HG03565 (cell line): ENCODE measurements at regions not wholly inside any gene's neighbourhood (a gene's known extent, or its start where the extent isn't known, plus 50 kb on each side); places are given as distances from the start of the nearest gene placed in this dataset.

Experiments used
- ATAC-seq: cut with Tn5 transposase; IDR thresholded peaks from one replicate; pipeline ENCODE4 v1.9.1; 2021; ENCODE audit warnings: mild to moderate bottlenecking, moderate library complexity; ENCODE audit not compliant: unreplicated experiment

- no peak for ATAC-seq
Observed at GRCh38 chr20:61189534-61189933, 62.5 kb upstream of the CDH4 start.

- ATAC-seq: no peak
Observed at GRCh38 chr20:61191096-61191495, 61.0 kb upstream of the CDH4 start.

- no peak for ATAC-seq
Observed at GRCh38 chr20:61192337-61192950, 59.6 kb upstream of the CDH4 start.

GRCh38 chr20:61193164-61193563 is 58.9 kb upstream of the CDH4 start:
- no peak for ATAC-seq
